ENCODE measurements at regions not wholly inside any gene's neighbourhood (a gene's known extent, or its start where the extent isn't known, plus 50 kb on each side); places are given as distances from the start of the nearest gene placed in this dataset.
"Not testable (repeated sequence)": the region's sequence is repeated elsewhere in the genome, so short reads cannot be mapped to it uniquely, and the experiment has no call there.

GRCh38 chr11:106553304-106553703 is 465.0 kb downstream of the GUCY1A2 start:
- Histone ChIP-seq H3K27me3 (ENCODE audit: insufficient read depth, low read length) (no peaks in the 10 kb centered on the region), H3K36me3 (ENCODE audit: insufficient read depth, low read length) (no peaks in the 10 kb centered on the region), H3K79me2 (ENCODE audit: insufficient read depth, low read length) (no peaks in the 10 kb centered on the region), H3K4me1 (ENCODE audit: insufficient read depth, low read length) (no peaks in the 10 kb centered on the region), H4K20me1 (ENCODE audit: insufficient read depth, low read length) (no peaks in the 10 kb centered on the region), H3K9me3 (ENCODE audit: low read depth, low read length) (peaks cover 3% of the 10 kb centered on the region), H2AFZ (ENCODE audit: low read length) (no peak overlapping the region), H3K4me3 (ENCODE audit: insufficient read depth, low read length) (no peak overlapping the region), H3K4me2 (ENCODE audit: insufficient read depth, low read length) (no peak overlapping the region), H3K27ac (ENCODE audit: low read depth, low read length) (no peak overlapping the region)
- no peak for TF ChIP-seq CTCF (IDR thresholded peaks at IDR 0.05; ENCODE audit: extremely low read depth, low read depth, low read length)
- no peak for DNase-seq (ENCODE audit: insufficient read length, low spot score, missing footprints)

GRCh38 chr11:106555566-106556250 is 462.6 kb downstream of the GUCY1A2 start:
- H2AFZ ChIP-seq (ENCODE audit: low read length); H3K27me3 ChIP-seq (ENCODE audit: insufficient read depth, low read length); H3K4me2 ChIP-seq (ENCODE audit: insufficient read depth, low read length); H3K4me1 ChIP-seq (ENCODE audit: insufficient read depth, low read length); DNase-seq (ENCODE audit: insufficient read length, low spot score, missing footprints); H3K9me3 ChIP-seq (ENCODE audit: low read depth, low read length); H3K36me3 ChIP-seq (ENCODE audit: insufficient read depth, low read length); H3K79me2 ChIP-seq (ENCODE audit: insufficient read depth, low read length); H3K27ac ChIP-seq (ENCODE audit: low read depth, low read length); H3K4me3 ChIP-seq (ENCODE audit: insufficient read depth, low read length); H4K20me1 ChIP-seq (ENCODE audit: insufficient read depth, low read length): not testable (repeated sequence)

GRCh38 chr11:106565326-106565725 is 452.9 kb downstream of the GUCY1A2 start:
- H3K4me1 ChIP-seq (ENCODE audit: insufficient read depth, low read length), result no peaks in the 10 kb centered on the region
- no peaks in the 10 kb centered on the region for H3K36me3 ChIP-seq (ENCODE audit: insufficient read depth, low read length)
- H2AFZ ChIP-seq (ENCODE audit: low read length), result no peak overlapping the region
- no peak overlapping the region for H3K4me2 ChIP-seq (ENCODE audit: insufficient read depth, low read length)
- no peaks in the 10 kb centered on the region for H3K27me3 ChIP-seq (ENCODE audit: insufficient read depth, low read length)
- no peak for TF ChIP-seq CTCF (IDR thresholded peaks at IDR 0.05; ENCODE audit: extremely low read depth, low read depth, low read length)
- H3K27ac ChIP-seq (ENCODE audit: low read depth, low read length), result no peak overlapping the region
- H3K9me3 ChIP-seq (ENCODE audit: low read depth, low read length), result no peaks in the 10 kb centered on the region
- H3K4me3 ChIP-seq (ENCODE audit: insufficient read depth, low read length), result no peak overlapping the region
- H3K79me2 ChIP-seq (ENCODE audit: insufficient read depth, low read length), result no peaks in the 10 kb centered on the region
- no peaks in the 10 kb centered on the region for H4K20me1 ChIP-seq (ENCODE audit: insufficient read depth, low read length)
- DNase-seq (ENCODE audit: insufficient read length, low spot score, missing footprints), result no peak

- Histone ChIP-seq H3K4me2 (ENCODE audit: insufficient read depth, low read length) (no peak overlapping the region), H3K27ac (ENCODE audit: low read depth, low read length) (no peak overlapping the region), H4K20me1 (ENCODE audit: insufficient read depth, low read length) (no peaks in the 10 kb centered on the region), H3K9me3 (ENCODE audit: low read depth, low read length) (no peaks in the 10 kb centered on the region), H3K4me1 (ENCODE audit: insufficient read depth, low read length) (no peaks in the 10 kb centered on the region), H3K36me3 (ENCODE audit: insufficient read depth, low read length) (no peaks in the 10 kb centered on the region), H3K4me3 (ENCODE audit: insufficient read depth, low read length) (no peak overlapping the region), H2AFZ (ENCODE audit: low read length) (no peak overlapping the region), H3K27me3 (ENCODE audit: insufficient read depth, low read length) (no peaks in the 10 kb centered on the region), H3K79me2 (ENCODE audit: insufficient read depth, low read length) (no peaks in the 10 kb centered on the region)
- DNase-seq (ENCODE audit: insufficient read length, low spot score, missing footprints), result no peak
- no peak for TF ChIP-seq CTCF (IDR thresholded peaks at IDR 0.05; ENCODE audit: extremely low read depth, low read depth, low read length)
Observed at GRCh38 chr11:106568632-106569031, 449.6 kb downstream of the GUCY1A2 start.

GRCh38 chr11:106577384-106577783 is 440.9 kb downstream of the GUCY1A2 start:
- H3K79me2 ChIP-seq (ENCODE audit: insufficient read depth, low read length); DNase-seq (ENCODE audit: insufficient read length, low spot score, missing footprints); H4K20me1 ChIP-seq (ENCODE audit: insufficient read depth, low read length); H3K9me3 ChIP-seq (ENCODE audit: low read depth, low read length); H3K4me3 ChIP-seq (ENCODE audit: insufficient read depth, low read length); H3K4me1 ChIP-seq (ENCODE audit: insufficient read depth, low read length); H3K36me3 ChIP-seq (ENCODE audit: insufficient read depth, low read length); H2AFZ ChIP-seq (ENCODE audit: low read length); H3K27ac ChIP-seq (ENCODE audit: low read depth, low read length); H3K4me2 ChIP-seq (ENCODE audit: insufficient read depth, low read length); H3K27me3 ChIP-seq (ENCODE audit: insufficient read depth, low read length): not testable (repeated sequence)

Data from osteoblast (primary cell).